ENCODE measurements at regions not wholly inside any gene's neighbourhood (a gene's known extent, or its start where the extent isn't known, plus 50 kb on each side); places are given as distances from the start of the nearest gene placed in this dataset.

GRCh38 chr3:180776433-180776832 lies 97.1 kb upstream of the CCDC39 start:
- TF ChIP-seq CTCF (IDR thresholded peaks at IDR 0.05; ENCODE audit: low read depth, low read length, poor library complexity, severe bottlenecking) = no peak
- TF ChIP-seq EZH2phosphoT487 (IDR thresholded peaks at IDR 0.05; ENCODE audit: borderline replicate concordance, low read length) = no peak
